HG03432 (cell line): ENCODE measurements at regions not wholly inside any gene's neighbourhood (a gene's known extent, or its start where the extent isn't known, plus 50 kb on each side); places are given as distances from the start of the nearest gene placed in this dataset.

Experiments
- ATAC-seq: cut with Tn5 transposase; IDR thresholded peaks from one replicate; pipeline ENCODE4 v1.9.1; 2021; ENCODE audit warnings: mild to moderate bottlenecking, moderate library complexity; ENCODE audit not compliant: unreplicated experiment

DNA sequence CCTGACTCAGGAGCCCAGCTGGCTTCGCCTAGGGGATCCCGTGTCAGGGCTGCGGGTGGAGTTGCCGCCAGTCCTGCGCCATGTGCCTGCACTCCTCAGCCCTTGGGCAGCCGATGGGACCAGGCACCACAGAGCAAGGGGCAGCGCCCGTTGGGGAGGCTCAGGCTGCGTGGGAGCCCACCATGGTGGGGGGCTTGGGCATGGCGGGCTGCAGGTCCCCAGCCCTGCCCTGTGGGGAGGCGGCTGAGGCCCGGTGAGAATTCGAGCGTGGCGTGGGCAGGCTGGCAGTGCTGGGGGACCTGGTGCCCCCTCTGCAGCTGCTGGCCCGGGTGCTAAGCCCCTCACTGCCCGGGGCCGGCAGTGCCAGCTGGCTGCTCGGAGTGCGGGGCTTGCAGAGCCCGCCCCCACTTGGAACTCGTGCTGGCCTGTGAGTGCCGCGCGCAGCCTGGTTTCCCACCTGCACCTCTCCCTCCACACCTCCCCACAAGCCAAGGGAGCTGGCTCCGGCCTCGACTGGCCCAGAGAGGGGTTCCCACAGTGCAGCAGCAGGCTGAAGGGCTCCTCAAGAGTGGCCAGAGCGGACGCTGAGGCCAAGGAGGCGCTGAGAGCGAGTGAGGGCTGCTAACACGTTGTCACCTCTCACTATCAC lies 135.1 kb upstream of the SEL1L start:
- no peak for ATAC-seq

DNA sequence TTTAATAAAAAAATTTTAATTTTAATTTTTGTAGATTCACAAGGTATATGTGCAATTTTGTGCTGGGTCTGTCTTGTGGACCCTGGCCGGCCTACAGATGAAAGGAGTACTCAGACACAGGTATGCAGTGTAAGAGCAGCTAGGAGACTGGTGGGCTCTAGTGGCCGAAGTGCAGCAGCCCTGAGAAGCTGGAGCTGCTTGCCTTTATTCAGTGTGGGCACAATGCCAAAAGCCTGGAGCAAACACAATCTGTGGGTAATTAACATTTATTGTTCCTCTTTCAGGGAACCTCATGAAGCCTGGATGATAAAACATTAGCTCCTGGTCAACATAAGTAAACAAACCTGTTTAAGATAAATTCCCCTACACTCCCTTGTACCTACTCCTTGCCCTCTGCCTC lies 135.7 kb upstream of the SEL1L start:
- ATAC-seq, result no peak

DNA sequence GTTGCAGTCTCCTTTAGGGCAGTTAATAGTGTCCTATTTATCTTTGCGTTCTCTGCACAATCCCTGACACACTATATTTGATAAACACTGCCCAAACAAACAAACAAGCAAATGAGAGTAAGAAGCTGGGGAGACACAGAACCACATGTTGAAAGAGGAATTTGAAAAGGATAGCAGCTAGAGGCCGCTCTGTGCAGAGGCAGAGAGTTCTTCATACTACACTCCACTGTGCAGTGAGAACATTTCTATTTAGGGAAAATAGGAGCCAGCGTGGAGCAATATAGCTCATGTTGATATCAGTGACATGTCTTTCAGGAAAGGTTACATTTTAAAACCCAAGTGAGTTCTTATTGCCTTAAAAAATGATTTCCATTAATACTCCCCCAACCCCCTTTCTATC lies 140.3 kb upstream of the SEL1L start:
- ATAC-seq, result no peak

DNA sequence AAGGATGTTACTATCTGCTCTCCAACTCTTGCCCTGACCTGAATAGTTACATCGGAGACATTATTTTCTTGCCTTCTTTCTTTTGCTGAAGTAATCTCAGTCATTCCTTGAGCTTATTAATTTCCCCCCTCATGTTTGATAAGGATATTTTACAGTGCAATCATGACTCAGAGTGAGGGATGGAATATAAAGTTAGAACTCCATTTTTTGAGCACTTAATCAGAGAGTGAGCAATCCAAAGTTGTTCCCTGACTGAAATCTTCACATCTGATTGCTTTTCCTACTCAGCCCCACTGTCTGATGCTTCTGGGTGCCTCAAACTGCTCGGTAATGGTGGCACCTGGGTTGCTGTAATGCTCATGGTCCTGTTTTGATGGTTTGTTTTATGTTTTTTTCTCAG lies 142.7 kb upstream of the SEL1L start:
- ATAC-seq, result no peak

DNA sequence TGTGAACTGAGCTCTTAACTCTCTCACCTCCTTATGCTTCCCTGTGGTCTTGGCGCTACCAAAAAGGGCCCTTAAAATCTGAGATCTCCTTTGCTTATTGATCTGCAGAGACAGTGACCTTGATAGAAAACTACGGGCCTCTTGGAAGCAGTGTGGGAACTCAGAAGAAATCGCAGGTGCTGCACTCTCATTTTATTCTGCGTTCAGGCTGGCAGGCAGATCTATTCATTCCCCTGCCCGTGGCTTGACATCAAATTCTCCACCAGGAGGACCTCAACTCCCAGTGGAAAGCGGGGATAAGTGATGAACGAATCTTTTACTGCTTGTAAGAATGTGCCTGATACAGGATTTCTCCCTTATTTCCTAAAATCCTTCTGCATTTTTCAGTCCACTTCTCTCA lies 143.2 kb upstream of the SEL1L start:
- ATAC-seq, result no peak

DNA sequence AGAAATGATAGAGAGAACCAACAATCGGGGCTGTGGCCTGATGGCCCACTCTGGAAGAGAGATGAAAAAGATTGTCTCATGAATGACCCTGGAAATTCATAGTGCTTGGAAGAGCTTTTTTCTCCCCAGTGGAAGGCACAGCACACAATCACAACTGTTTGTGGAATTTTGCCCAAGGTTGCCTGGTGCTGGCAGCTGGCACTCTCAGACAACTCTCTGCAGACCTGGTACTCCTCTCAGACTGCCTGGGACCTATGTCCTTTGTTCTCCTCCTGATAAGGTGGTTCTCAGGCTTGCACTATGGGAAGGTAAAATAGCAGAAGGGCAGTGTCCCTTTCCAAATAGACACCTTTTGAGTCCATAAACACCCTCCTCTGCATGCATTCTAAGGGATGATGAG lies 144.1 kb upstream of the SEL1L start:
- ATAC-seq, result no peak

DNA sequence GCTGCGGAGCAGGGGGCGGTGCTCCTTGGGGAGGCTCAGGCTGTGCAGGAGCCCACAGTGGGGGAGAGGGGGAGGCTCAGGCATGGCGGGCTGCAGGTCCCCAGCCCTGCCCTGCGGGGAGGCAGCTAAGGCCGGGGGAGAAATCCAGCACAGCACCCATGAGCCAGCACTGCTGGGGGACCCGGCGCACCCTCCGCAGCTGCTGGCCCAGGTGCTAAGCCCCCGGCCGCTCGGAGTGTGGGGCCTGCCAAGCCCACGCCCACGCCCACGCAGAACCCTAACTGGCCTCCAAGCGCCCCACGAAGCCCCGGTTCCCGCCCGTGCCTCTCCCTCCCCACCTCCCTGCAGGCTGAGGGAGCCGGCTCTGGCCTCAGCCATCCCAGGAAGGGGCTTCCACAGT lies 145.6 kb upstream of the SEL1L start:
- ATAC-seq, result no peak

DNA sequence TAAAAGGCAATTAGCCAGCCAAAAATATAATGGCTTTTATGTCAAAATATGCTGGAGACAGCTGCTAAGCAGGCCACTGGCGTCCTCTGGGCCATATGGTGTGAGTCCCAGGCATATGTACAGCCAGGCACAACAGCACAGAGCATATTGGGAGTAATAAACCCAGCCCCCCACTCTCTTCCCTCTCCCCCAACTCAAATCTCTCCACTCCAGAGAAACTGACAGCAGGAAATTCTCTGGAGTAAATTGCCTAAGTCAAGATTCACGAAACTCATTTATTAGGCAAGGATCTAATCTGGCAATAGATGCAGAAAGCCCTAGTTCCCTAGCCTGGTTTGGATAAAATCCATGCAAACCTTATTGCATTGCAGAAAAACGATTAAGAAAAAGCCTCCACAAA lies 147.9 kb upstream of the SEL1L start:
- no peak for ATAC-seq

DNA sequence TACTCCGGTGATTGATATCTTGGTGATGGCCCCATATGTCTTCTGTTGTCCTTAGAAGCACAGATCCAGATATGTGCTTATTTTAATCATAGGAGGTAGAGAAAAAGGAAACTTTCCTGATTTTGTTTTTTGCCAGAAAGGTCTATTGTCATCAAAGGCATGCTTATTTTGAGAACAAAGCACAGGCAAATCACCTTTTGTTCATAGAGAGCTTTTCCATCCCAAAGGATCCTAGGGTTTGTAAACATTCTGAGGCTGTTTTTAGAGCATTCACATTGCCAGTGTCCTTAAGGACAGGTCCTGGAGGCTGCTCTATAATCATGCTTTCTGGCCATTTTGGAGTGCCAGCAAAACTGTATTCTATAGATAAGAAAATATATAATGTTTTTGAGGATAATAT lies 148.5 kb upstream of the SEL1L start:
- no peak for ATAC-seq

DNA sequence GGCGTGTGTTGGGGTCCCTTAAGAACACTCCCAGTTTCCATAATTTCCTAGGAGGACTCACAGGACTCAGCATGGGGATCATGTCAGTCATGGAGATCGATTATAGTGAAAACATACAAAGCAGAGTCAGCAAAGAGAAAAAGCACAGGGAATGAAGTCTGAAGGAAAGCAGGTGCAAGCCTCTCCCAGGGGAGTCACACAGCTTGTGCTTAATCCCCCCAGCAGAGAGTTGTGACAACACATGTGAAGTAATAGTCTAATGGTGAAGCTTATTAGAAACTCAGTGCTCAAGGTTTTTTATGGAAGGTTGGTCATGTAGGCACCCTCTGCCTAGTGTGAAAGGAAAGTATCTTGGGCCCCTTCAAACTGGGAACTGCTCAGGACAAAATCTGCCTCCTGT lies 149.0 kb upstream of the SEL1L start:
- no peak for ATAC-seq

DNA sequence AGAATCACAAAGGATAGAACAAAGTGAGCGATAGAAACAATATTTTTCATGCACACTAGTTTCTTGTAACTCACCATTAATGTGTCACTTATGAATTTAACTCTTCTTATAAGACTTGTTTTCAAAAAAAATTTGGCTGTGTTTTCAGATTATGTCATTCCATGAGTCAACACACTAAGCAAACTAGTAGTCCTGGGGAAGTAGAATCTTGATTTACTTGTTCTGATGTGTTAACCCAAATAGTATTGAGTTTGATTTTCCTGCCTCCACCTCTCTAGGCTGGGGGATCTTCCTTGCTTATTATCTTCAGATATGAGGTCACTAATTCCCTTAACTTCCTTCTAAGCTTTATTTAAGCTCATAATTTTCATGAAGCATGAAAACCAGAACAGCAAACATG lies 151.0 kb upstream of the SEL1L start:
- ATAC-seq, result no peak

DNA sequence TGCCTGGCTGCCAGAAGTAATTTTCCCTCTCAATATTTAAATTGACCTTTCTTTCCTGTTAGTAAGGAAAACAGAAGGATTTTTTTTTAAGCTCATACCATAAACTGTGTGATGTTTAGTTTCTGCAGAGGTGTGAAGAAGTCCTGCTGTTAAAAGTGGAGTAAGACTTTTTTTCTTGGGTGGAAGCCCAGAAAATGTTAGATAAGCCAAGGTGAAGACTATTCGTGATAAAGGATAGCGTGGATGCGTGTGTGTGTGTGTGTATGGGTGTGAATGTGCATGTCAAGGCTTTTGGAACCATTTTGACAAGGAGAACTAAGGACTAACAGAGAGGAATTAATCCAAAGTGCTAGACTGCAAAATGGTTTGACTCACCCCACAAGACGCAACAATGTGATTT lies 152.9 kb upstream of the SEL1L start:
- ATAC-seq, result no peak

DNA sequence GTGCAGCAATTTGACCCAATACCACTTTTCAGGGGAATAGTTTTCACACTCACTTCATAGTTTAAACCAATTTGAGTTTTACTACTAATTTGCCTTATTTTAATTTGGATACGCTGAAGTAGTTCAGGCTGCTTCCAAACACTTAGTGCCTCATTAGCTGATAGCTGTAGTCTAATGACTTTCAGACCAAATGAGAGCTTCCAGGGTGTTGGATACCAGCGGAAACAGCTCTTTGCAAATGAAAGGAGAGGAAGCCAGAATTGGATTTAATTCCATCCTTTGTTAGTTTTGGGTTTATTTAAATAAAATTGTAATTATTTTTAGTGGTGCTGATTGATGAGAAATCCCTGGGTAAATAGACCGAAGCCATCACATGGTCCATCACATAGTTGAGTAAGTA lies 158.3 kb upstream of the SEL1L start:
- ATAC-seq, result no peak

DNA sequence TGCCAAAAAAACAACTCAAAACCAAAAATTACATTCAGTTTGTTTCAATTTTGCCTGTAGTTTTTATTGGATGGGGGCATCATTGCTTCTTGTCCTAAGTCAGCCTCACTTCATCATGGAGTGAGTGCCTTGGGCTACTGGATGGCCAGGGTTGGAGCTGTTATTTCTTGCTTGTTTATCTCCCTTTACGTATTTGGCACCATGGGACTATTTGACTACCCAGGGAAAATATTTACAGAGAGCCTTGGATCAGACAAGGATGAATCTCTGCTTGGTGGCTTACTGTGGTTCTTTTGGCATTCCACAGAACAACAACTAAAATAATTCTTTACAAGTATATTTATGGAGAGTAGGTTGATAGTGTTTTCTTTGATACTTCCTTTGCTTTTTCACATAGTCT lies 160.8 kb upstream of the SEL1L start:
- no peak for ATAC-seq

DNA sequence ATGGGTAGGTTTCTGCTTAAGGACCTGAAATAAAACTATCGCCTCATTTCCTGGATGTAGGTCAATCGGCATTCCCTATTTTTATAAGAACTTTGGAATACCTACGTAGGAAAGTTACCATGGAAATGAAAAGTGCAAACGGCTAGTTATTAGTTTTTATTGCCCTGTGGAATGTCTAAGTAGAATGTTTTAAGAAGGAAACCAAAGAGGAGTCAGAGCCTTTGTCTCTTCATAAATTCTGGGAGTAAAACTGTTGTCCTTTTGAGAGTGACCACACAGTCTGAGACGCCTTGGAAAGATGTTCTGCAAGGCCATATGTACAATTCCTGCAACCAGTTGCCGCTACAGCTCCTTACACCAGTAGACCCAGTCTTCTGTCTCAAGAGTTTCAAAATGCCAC lies 176.0 kb upstream of the SEL1L start:
- no peak for ATAC-seq

DNA sequence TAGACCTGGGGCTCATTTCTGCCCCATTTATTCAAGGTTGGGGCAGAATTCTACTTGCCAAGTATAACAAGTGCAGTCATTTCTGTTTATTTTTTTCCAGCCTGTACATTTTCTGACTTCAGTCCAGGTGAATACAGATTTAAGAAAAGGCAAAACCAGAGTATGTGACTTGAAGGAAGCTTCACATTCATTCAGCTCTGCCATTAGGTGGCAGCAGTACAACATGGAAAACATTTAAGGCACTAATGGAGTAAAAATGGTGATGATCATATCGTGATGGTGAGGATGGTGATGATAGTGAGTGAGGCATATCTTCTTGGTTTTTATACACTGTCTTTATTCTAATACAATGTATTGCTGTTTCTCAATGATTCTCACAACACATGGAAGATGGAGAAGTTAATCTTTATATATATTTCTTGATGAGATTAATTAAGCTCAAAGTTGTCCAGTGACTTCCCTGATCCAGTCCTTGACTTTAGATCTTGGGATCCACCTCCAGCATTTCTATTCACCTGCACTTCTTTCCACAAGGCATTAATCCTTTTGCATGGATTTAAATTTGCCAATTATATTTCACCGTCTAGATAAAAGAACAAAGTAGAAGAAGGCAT lies 176.7 kb upstream of the SEL1L start:
- ATAC-seq, result peak; percentile 63

DNA sequence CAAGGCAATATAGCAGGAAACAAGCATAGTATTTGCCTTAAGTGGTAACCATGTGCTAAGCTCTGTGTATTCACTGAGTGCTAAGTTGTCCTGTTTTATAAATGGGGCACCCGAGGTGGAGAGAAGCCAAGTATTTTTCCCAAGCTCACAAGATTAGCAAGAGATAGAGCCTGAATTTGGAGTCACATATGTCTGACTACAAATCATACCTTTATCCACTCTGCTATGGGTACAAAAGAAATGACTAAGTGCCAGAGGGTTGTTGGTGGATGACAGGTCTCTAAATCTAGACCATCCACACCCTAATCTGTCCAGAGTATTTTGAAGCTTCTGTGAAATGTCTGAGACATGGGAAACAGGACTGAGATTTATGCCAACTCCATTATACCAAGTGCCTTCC lies 182.1 kb upstream of the SEL1L start:
- ATAC-seq, result no peak

DNA sequence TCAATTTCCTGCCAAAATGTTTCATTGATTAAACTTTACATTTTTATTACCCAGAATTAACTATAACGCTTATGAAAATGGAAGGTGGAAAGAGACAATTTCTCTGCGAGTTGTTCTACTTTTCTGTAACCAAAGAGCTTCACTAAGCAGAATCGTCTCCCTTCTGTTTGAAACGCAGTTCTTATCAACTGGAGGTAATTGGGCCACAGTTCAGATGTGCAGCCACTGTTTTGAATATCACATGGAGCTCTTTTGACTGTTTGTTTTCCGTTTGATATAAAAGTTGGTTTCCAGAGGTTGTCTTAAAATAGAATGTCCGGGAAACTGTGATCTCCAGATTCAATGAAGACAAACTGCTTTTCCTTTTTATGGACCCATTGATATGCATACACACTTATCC lies 183.3 kb upstream of the SEL1L start:
- no peak for ATAC-seq

DNA sequence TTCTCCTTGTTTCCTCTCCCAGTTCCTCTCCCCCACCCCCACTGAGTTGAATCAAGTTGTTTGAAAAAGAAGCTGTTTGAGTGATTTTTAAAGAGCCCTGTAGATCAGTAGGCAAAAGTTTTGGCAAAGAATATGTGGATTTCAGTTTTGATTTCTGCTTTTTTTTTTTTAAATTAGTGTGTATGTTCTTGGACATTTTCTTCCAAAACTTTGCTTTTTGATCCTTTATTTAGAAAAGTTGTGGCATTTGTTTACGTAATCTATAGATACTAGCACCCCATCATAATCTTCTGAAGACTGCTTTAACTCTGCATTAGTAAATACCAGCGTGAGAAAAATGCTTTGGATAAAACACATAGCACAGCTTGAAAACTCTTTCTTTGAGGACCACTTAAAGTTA lies 190.3 kb upstream of the SEL1L start:
- no peak for ATAC-seq

DNA sequence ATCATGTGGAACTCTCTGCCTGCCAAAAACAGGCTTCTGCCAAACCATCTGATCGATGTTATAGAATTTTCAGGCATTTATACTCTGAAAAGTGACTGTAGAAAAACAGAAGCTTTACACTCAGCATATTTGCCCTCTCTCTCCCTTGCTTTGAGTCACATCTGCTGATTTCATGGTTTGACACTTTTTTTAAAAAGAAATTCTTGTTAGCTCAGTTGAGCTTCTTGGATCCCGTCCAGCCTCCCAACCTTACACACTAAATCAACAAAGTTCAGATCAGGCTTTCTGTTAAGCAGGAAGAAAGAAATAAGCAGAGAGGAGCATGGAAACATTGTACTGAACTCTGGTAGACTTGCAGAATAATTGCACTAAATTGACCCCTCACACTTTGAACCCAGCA lies 193.6 kb upstream of the SEL1L start:
- ATAC-seq, result no peak

DNA sequence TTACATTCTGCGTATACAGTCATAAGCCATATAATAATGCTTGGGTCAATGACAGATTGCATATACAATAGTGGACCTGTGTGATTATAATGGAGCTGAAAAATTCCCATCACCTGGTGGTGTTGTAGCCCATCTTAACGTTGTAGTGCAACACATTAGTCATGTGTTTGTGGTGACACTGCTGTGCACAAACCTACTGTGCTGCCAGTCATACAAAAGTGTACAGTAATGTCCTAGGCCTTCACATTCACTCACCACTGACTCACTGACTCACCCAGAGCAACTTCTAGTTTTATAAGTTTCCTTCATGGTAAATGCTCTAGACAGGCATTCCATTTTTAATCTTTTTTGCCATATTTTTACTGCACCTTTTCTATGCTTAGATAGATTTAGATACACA lies 194.8 kb upstream of the SEL1L start:
- ATAC-seq, result no peak

DNA sequence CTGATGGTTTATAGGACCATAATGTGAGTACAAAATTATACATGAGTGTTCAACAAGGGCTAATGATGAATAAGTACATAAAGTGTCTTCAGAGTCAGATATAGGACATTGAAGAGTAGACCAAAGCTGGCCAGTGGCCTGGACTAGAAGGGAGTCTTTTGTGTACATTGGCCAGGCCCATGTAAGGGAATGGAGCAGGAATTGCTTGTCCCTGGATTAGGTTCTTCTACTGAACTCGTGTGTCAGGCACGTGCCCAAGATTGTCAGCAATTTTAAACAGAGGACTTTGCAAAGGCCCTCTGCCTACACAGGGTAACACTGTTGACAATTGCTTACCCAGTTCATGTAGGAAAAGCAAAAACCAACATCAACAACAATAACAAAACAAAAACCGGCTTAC lies 196.0 kb upstream of the SEL1L start:
- no peak for ATAC-seq

DNA sequence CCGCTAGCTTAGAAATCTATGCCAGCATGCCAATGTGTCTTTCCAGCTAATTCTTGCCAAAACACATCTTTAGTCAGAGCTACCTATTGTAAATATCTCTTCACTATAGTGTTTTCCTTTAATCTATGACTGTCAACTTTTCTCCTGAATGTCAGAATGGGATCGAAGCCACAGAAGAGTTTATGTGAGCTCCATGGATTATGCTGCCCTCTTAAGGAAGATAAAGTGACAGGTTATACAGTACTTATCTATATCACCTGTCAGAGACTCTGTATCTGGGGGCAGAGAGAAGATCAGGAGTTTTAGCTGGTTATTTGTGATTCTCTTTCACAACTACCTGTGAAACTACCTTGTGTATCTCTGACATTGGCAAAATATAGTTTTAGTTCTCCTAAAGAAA lies 204.3 kb upstream of the SEL1L start:
- no peak for ATAC-seq
